A172 (cell line): ENCODE measurements at regions not wholly inside any gene's neighbourhood (a gene's known extent, or its start where the extent isn't known, plus 50 kb on each side); places are given as distances from the start of the nearest gene placed in this dataset.

Experiments
- DNase-seq: peaks from one replicate; pipeline ENCODE4 v3.0.0-alpha.2; 2015; ENCODE audit warnings: low spot score

GRCh38 chr6:170135821-170136471, 154.9 kb downstream of the DLL1 start:
- no peak for DNase-seq

DNA sequence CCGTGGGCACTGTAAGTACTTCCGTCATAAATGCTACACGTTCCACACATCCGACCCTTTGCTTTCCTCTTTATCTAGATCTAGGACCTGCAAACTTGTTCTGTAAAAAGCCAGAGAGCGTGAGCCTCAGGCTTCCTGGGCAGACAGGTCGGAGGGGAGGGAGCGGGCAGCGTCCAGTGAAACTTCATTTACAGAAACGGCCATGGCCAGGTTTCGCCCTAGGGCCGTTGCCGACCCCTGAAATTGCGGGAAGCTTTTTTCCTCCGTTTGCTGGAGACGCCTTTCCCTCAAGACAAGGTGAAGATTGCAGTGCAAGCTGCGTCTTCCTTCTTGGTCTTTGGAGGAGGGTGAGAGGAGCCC, 155.4 kb downstream of the DLL1 start:
- no peak for DNase-seq

GRCh38 chr6:170134471-170135440, 156.1 kb downstream of the DLL1 start:
- no peak for DNase-seq

- no peak for DNase-seq
These were observed 156.8 kb downstream of the DLL1 start for GRCh38 chr6:170134031-170134470.

GRCh38 chr6:170132561-170132991, 158.3 kb downstream of the DLL1 start:
- DNase-seq: no peak

DNA sequence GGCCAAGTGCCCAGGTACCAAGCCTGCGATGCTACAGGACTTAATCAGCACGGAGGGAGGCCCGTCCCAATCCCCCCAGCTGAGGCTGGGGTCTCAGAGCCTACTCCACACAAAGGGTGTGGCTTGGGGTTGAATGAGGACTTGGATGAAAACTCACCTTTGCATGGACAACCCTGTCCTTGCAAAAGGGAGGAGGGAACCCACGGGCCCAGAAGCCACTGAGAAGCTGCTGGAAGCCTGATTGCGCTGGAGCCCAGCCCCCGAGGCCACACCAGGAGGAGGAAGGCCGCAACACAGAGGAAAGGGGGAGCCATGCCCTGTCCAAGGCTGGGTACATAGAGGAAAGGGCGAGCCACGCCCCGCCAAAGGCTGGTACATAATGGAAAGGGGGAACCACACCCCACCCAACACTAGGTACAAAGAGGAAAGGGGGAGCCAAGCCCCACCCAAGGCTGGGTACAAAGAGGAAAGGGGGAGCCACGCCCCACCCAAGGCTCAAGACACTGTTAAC, 158.8 kb downstream of the DLL1 start:
- DNase-seq: no peak

- DNase-seq: no peak
These were observed 159.5 kb downstream of the DLL1 start for GRCh38 chr6:170131351-170131750.

DNA sequence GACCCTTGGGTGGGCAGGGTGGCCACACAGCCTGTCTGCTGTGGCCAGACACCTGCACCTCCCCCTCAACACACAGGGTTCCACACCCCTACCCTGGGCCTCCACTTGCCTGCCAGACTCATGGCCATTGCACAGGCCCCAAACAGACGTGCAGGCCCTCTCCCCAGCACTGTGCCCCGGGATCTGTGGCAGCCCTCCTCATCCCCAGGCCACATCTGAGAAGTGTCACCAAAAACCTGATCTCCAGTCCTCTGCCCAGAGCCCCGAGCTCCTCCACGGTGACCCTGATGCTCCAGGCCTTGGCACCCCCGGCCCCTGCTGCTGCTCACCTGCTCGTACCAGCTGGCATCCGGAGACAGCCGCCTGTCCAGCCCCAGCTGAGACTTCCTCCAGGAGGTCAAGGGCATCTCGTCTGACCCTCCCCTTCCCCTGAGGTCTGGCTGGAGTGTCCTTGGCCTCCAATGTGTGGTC, 160.1 kb downstream of the DLL1 start:
- DNase-seq: no peak

- DNase-seq: no peak
These were observed 160.7 kb downstream of the DLL1 start for GRCh38 chr6:170130201-170130621.

- peak; percentile 11 for DNase-seq
These were observed 161.1 kb downstream of the DLL1 start for GRCh38 chr6:170129691-170130171.

DNA sequence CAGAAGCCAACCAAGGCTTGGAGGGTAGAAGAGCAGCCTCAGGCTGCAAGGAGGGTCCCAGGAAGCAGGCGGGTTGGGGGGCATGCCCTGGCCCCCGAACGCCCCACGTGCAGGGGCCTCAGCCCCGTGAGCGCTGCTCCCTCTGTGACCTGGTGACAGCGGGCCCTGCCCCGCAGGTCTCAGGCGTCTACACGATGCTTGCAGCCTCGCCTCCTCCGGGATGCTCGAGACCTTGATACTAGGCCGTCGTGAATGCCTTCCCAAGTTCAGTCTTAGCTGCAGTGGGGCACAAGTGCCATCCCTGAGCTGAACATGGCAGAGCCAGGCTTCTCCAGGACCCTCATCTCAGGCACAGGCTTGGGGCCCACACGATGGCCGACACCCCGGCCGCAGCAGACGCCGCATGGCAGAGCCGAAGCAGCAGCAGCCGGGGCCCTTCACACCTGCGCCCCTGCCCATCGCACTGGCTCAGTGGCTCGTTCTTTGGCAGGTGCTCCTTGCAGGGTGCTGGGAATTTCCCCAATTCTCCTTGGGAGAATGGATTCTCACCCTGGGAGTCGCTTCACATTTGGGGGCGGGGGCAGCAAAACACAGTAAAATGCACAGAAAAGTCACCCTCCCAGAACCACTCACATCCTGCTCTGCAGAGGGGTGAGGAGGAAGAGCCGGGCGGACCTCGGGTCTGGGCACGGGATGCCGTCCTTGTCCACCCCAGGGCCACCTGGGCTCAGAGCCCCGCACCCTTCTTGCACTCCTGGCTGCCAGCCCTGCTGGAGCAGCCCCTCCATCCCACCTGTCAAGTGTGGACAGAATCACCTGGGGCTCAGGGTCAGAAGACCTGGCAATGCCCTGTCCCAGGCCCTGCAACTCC, 161.8 kb downstream of the DLL1 start:
- DNase-seq: no peak

DNA sequence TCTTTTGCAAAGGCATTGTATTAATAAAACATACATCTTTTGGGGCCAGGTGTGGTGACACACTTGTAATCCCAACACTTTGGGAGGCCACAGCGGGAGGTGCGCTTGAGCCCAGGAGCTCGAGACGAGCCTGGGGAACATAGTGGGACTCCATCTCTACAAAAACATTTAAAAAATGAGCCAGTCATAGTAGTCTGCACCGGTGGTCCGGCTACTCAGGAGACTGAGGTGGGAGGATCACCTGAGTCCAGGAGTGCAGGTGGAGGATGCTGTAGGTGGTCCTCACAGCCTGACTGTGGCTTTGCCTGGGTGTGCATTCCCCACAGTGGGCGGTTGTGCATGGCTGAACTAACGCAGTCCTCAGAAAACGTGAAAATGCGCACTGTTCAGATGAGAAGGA, 162.5 kb downstream of the DLL1 start:
- no peak for DNase-seq

GRCh38 chr6:170127151-170127550, 163.7 kb downstream of the DLL1 start:
- no peak for DNase-seq

DNA sequence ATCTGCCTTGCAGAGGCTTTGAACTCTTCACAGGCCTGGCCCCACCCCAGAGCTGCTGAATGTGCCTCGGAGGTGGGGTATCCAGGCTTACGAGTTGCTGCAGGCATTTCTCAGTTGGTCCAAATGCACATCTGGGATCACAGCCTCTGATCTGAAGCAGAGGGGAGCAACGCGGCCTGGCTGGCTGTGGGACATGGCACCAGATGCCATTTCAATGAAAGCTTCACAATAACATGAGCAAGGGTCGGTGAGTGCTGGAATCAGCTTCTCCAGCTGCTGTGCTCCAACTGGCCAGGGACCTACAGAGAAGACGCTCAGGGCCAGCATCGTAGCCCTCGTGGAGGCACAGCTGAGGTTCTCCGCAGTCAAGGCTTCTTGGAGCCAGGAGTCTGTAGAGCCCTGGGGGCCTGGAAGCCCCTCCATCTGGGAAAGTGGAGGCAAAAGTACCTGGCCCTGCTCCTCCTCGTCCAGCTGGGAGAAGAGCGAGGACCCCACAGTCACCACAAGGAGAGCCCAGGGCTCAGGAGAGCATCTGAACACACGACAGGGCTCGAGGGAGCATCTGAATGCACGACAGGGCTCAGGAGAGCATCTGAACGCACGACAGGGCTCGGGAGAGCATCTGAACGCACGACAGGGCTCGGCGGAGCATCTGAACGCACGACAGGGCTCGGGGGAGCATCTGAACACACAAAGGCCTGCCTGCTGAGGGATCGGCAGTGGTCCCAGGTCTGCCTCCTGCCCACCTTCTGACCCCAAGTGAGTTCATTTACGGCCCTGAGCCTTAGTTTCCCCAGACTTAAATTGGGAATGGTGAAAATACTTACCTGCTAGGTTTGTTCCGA, 165.2 kb downstream of the DLL1 start:
- DNase-seq: no peak

GRCh38 chr6:170124836-170125235, 166.0 kb downstream of the DLL1 start:
- no peak for DNase-seq

- no peak for DNase-seq
These were observed 166.7 kb downstream of the DLL1 start for GRCh38 chr6:170124150-170124549.

DNA sequence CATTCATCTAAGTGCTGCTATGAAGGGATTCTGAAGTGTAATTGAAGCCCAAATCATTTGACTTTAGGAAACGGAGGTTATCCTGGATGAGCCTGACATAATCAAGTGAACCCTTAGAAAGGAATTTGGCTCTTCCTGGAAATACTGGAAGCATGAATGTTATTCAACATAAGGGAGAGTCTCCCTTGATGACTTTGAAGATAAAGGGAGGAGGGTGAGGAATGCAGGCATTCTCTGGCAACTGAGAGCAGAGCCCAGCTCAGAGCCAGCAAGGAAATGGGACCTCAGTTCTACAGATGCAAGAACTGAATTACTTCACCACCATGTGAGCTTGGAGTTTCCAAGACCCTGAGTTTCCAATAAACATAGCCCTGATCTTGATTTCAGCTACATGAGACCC, 168.2 kb downstream of the DLL1 start:
- DNase-seq: no peak

DNA sequence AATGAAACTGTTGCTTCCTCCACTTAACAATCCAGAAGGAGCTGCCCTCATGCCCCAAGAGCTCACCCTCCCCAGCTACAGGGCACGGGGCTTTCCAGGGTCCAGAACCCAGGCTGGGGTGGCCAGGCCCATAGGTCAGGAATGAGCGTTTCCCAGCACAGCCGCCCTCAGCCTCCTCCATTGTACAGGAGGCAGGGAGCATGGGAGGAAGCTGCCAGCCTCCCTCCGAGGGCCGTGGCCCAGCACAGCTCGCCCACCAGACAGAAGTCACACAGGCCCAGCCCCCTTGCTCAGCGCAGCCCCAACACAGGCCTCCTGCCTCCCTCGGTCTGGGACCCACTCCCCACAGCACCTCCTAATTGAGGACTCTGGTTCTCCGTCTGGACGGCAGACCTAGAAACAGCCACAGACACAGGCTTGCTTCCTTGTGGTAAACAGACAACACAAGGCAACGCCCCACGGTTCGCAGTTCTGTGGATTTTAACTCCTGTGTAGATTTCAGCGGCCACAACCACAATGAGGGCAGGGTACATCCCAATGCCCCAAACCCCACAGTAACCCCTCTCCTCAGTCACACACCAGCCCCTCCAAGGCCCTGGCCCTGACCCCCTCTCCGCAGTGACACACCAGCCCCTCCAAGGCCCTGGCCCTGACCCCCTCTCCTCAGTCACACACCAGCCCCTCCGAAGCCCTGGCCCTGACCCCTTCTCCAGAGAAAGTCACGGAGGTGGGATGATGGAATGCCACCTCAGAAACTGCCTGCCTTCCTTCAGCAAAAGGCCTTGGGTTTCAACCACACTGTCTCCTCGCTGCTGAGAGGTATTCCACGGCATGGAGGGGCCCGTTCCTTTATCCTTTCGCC, 173.5 kb downstream of the DLL1 start:
- no peak for DNase-seq

GRCh38 chr6:170116636-170117035, 174.2 kb downstream of the DLL1 start:
- no peak for DNase-seq
